BJ (cell line): ENCODE measurements at regions not wholly inside any gene's neighbourhood (a gene's known extent, or its start where the extent isn't known, plus 50 kb on each side); places are given as distances from the start of the nearest gene placed in this dataset.

Source experiments
- CTCF ChIA-PET: fragments of 350-600 bp; formaldehyde crosslinking; extraction: SDS; loops from one replicate; lab custom pipeline; 2021; ENCODE audit warnings: antibody characterized with exemption, inconsistent platforms; lab: Yijun Ruan, JAX
- POLR2A ChIA-PET: fragments of 300-600 bp; sonication (Branson Sonifier 250); formaldehyde crosslinking; extraction: SDS; loops from one replicate; lab custom pipeline; 2021; ENCODE audit warnings: antibody characterized with exemption; lab: Charles Lee
- DNase-seq: peaks from one replicate; pipeline ENCODE4 v3.0.0-alpha.2; 2011; ENCODE audit warnings: low read depth
- H3K27me3 ChIP-seq: 2 replicates; pipeline ENCODE4 v1.6.0; 2011; ENCODE audit warnings: low read length; ENCODE audit not compliant: control insufficient read depth, insufficient read depth
- H3K36me3 ChIP-seq: 2 replicates; pipeline ENCODE4 v1.5.1; 2011; ENCODE audit warnings: low read length; ENCODE audit not compliant: control insufficient read depth, insufficient read depth
- H3K4me3 ChIP-seq: 2 replicates; pipeline ENCODE4 v1.5.1; 2011; ENCODE audit warnings: low read depth, mild to moderate bottlenecking, control low read depth, low read length
- TF ChIP-seq, protein P1 (sequence below): IDR thresholded peaks from 2 replicates; pipeline ENCODE4 v1.5.1; 2011; ENCODE audit warnings: low read depth, mild to moderate bottlenecking, control low read depth, inconsistent platforms, low read length, moderate library complexity; ENCODE audit not compliant: insufficient read depth

DNA sequence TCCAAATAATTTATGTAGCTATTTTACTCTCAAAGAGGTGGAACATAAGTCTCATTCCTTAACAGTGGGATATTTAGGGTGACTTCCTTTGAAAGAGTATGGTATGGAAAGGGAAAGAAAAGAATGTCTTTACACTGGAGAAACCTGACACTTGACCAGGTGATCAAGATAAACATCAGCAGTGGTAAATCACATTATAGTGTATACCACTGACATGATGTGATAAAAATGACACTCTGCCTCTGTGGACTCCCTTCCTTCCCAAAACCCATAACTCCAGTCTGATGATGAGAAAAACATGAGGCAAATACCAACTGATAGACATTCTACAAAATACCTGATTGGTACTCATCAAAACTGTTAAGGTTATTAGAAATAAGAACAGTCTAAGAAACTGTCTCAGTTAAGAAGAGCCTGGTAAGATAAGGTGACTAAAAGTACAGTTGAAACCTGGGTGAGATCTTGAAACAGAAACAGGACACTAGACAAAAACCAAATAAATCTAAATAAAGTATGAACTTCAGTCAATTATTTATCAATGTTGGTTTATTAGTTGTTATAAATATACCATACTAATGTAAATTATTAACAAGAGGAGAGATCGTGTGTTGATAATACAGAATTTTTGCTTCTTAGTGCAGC lies 144.2 kb upstream of the PCDH18 start:
- ChIA-PET POLR2A (no interaction called here), CTCF (no interaction called here)
- Histone ChIP-seq H3K27me3 (no peaks in the 10 kb centered on the region), H3K4me3 (no peak overlapping the region), H3K36me3 (no peaks in the 10 kb centered on the region)
- no peak for DNase-seq
- TF ChIP-seq, protein P1, sequence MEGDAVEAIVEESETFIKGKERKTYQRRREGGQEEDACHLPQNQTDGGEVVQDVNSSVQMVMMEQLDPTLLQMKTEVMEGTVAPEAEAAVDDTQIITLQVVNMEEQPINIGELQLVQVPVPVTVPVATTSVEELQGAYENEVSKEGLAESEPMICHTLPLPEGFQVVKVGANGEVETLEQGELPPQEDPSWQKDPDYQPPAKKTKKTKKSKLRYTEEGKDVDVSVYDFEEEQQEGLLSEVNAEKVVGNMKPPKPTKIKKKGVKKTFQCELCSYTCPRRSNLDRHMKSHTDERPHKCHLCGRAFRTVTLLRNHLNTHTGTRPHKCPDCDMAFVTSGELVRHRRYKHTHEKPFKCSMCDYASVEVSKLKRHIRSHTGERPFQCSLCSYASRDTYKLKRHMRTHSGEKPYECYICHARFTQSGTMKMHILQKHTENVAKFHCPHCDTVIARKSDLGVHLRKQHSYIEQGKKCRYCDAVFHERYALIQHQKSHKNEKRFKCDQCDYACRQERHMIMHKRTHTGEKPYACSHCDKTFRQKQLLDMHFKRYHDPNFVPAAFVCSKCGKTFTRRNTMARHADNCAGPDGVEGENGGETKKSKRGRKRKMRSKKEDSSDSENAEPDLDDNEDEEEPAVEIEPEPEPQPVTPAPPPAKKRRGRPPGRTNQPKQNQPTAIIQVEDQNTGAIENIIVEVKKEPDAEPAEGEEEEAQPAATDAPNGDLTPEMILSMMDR = no peak

DNA sequence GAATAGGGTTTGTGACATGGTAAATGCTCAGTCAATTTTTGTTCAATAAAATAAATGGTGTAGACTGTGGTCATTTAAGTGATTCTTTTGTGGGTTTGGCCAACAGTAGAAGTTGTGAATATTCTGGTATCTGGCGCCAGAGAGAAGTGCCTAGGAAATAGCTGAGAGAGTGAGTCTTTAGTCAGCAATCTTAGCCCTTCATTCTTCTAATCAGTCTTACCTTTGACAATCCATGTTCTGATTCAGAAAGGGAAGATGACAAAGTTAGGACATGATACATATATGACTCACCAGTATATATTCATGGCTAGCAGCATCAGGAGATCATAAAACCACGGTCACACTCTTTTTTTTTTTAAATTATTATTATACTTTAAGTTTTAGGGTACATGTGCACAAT lies 141.8 kb upstream of the PCDH18 start:
- ChIA-PET CTCF (no interaction called here), POLR2A (no interaction called here)
- TF ChIP-seq, protein P1 = no peak
- Histone ChIP-seq H3K36me3 (no peaks in the 10 kb centered on the region), H3K27me3 (no peaks in the 10 kb centered on the region), H3K4me3 (no peak overlapping the region)
- no peak for DNase-seq

DNA sequence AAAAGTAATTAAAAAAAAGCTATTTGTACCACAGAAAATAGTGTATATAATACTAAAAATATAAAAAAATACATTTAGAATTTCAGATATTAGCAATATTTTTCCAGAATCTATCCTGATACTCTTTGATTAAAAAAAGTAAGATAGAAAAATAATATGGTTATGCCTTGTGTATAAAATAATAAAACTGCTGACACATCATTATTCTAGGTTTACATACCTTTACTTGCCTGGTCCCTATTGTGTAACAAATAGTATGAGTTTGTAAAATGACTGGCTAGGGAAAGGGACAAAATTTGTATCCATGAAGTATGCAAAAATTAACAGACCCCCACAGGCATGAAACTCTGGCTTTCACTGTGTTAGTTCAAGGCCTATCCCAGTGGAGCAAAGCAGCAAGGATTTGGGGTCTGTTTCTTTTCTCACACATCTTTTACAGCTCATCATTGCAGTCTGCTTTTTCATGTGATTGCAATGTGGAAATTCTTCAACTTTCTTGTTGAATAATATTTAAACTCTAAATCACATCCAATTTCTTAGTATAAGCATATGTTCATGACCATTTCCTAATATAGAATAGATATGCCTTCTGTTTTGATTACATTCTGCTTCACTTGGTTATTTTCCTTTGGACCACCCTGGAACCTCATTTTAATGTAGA lies 136.7 kb upstream of the PCDH18 start:
- ChIA-PET CTCF (interaction anchor here (1.5 kb wide), 1 partner anchor 13 kb away, joined by 3 read pairs; no protein-coding TSS in a partner anchor), POLR2A (interaction anchor here (0.6 kb wide), 1 partner anchor 150 kb away, joined by 3 read pairs; no protein-coding TSS in a partner anchor)
- no peaks in the 10 kb centered on the region for H3K27me3 ChIP-seq

DNA sequence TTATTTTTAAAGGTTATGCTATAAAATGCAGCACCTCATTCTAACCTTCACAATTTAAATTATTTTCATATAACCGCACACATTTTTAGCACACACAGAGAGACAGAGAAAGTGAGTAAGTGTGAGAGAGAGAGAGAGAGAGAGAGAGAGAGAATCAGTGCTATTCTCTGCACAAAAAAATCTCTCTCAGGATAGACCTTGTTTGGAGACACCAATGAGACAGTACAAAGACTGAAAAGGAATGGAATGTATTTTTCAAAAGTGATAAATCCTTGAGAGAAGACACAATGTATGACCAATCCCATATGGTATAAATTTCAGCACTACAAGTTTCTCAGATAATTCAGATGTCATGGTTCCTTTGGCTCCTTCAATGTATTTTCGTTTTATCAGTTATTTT lies 132.1 kb upstream of the PCDH18 start:
- TF ChIP-seq, protein P1 = no peak
- no peak for DNase-seq
- no peaks in the 10 kb centered on the region for H3K27me3 ChIP-seq
- H3K36me3 ChIP-seq = no peaks in the 10 kb centered on the region
- POLR2A ChIA-PET = interaction anchor here (0.8 to 1.1 kb wide), 2 partner anchors 21 to 55 kb away, joined by 3 read pairs; no protein-coding TSS in a partner anchor
- CTCF ChIA-PET = interaction anchor here (2.5 kb wide), 1 partner anchor 133 kb away, joined by 10 read pairs; the partner anchor contains the start of gene PCDH18
- no peak overlapping the region for H3K4me3 ChIP-seq

More for the DNA sequence above, 136.7 kb upstream of the PCDH18 start:
- no peak for DNase-seq
- Histone ChIP-seq H3K36me3 (no peaks in the 10 kb centered on the region), H3K4me3 (no peak overlapping the region)
- TF ChIP-seq, protein P1 = no peak

DNA sequence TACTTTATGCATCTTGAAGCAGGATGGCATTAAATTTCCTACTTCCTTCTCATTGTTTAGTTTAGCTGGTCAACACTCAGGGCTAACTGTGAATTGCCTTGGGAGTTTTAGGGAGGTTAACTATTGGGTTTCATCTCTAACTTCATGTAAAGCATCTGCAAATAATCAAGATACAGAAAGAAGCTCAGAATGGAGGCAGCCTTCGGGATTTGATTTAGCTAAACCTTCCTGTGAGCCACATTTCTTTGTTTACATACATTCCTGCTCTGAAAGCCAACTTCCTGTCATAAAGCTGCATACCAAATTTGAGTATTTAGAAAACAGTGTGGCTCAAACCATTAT lies 131.7 kb upstream of the PCDH18 start:
- H3K4me3 ChIP-seq = no peak overlapping the region
- ChIA-PET CTCF (interaction anchor here (0.6 to 2.5 kb wide), 2 partner anchors 132 to 193 kb away, joined by 3 to 10 read pairs; partner anchors contain the start of gene PCDH18), POLR2A (interaction anchor here (0.8 to 1.1 kb wide), 2 partner anchors 22 to 55 kb away, joined by 3 read pairs; no protein-coding TSS in a partner anchor)
- H3K27me3 ChIP-seq = no peaks in the 10 kb centered on the region
- H3K36me3 ChIP-seq = no peaks in the 10 kb centered on the region
- TF ChIP-seq, protein P1 = no peak
- DNase-seq = peak; percentile 88
